ENCODE measurements at regions not wholly inside any gene's neighbourhood (a gene's known extent, or its start where the extent isn't known, plus 50 kb on each side); places are given as distances from the start of the nearest gene placed in this dataset.

DNA sequence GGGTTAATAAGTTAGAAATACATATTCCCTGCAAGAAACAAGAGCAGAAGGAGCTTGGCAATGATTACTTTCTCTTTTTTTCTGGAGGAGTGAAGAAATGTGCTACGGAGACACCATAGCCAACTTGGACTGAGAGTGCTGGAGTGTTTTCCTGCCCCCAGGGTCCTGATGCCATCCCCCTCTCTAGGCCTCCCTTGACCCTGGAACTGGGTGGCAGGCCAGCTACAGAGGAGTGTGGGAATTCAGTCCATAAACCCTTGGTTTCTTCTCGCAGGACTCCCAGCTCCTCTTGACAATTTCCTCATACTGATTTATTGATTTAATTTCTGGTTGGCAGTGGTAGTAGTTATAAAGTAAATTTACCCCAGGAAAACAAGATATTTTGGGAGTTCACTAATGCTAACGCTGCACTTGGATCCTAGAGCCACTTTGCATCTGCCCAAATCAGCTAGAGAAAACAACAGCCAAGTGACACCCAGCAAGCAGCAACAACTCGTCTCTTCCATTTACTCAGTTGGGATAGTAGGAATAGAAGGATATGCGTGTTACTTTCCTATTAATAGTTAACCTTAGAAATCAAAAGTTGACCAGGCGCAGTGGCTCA is 76.4 kb upstream of the CELF2 start:
- Histone ChIP-seq H3K9me3 (replicated peaks) (no peaks in the 10 kb centered on the region), H3K4me3 (no peak overlapping the region), H3K27me3 (replicated peaks) (no peaks in the 10 kb centered on the region), H3K36me3 (no peaks in the 10 kb centered on the region), H3K4me1 (replicated peaks) (no peaks in the 10 kb centered on the region), H3K27ac (no peak overlapping the region)
- DNase-seq (ENCODE audit: low read depth in 1 of 2, low spot score in 2 of 2) = no peak

DNA sequence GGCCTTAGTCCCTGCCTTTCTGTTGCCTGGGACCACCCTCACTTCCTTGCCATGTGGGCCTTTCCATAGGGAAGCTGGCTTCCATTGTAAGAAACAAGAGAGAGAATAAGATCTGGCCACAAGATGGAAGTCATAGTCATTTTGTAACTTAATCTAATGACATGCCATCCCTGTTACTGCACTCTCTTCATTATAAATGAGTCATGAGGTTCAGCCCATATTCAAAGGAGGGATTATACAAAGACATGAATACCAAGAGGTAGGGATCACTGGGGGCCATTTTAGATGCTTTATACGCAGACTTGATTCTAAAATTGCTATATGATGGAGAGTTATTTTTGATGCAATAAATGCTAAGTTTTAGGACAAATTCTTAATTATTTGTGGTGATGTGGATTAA is 75.2 kb upstream of the CELF2 start:
- Histone ChIP-seq H3K9me3 (replicated peaks) (no peaks in the 10 kb centered on the region), H3K27ac (no peak overlapping the region), H3K4me1 (replicated peaks) (no peaks in the 10 kb centered on the region), H3K4me3 (no peak overlapping the region), H3K36me3 (no peaks in the 10 kb centered on the region), H3K27me3 (replicated peaks) (no peaks in the 10 kb centered on the region)
- no peak for DNase-seq (ENCODE audit: low read depth in 1 of 2, low spot score in 2 of 2)

DNA sequence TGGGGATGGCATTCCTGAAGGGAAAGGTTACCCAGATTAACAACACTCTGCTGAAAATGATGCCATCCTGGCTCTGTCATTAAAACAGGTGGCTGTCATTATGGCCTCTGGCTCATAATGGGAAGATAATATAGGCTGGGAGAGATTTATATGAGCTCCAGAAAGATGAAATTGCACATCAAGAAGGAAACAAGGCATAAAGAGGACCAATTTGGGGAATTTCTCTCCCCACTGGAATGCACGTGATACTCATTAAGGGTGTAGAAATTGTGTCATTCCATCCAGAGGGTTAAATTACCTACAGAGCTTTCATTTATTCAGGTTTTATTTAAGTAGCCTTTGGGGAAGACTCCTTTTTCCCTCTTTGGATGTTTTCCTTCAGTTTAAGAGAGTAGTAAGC is 71.6 kb upstream of the CELF2 start:
- Histone ChIP-seq H3K4me3 (no peak overlapping the region), H3K27ac (no peak overlapping the region), H3K27me3 (replicated peaks) (no peaks in the 10 kb centered on the region), H3K9me3 (replicated peaks) (no peaks in the 10 kb centered on the region), H3K36me3 (no peaks in the 10 kb centered on the region), H3K4me1 (replicated peaks) (no peaks in the 10 kb centered on the region)
- no peak for DNase-seq (ENCODE audit: low read depth in 1 of 2, low spot score in 2 of 2)

- H3K27me3 ChIP-seq (replicated peaks) = no peaks in the 10 kb centered on the region
- H3K4me1 ChIP-seq (replicated peaks) = no peaks in the 10 kb centered on the region
- no peak overlapping the region for H3K27ac ChIP-seq
- no peak for DNase-seq (ENCODE audit: low read depth in 1 of 2, low spot score in 2 of 2)
- no peaks in the 10 kb centered on the region for H3K36me3 ChIP-seq
- no peak overlapping the region for H3K4me3 ChIP-seq
- H3K9me3 ChIP-seq (replicated peaks) = no peaks in the 10 kb centered on the region
These were observed 70.9 kb upstream of the CELF2 start for GRCh38 chr10:10946801-10947200.

DNA sequence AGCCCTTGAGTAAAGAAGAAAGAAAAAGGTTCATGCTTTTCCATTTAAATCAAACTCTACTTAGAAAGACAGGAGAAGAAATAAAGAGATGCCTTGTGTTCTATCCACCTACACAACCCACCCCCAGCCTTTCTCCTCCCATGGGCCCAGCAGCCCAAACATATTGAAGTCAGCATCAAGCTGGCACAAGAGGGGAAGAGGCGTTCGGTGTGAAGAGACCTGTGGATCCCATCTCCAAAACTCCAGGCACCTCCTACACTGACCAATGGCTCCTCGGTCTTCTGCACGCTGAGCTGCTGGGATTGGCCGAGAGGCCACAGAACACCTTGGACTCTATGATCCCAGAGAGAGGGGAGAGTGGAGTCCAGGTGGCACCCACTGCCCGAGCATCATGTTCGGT is 66.0 kb upstream of the CELF2 start:
- DNase-seq (ENCODE audit: low read depth in 1 of 2, low spot score in 2 of 2) = no peak
- no peak overlapping the region for H3K4me3 ChIP-seq

GRCh38 chr10:10952800-10953199 is 64.9 kb upstream of the CELF2 start:
- no peak for DNase-seq (ENCODE audit: low read depth in 1 of 2, low spot score in 2 of 2)
- H3K27ac ChIP-seq = no peak overlapping the region
- H3K27me3 ChIP-seq (replicated peaks) = no peaks in the 10 kb centered on the region
- H3K36me3 ChIP-seq = no peaks in the 10 kb centered on the region
- no peak overlapping the region for H3K4me3 ChIP-seq
- no peaks in the 10 kb centered on the region for H3K9me3 ChIP-seq (replicated peaks)
- H3K4me1 ChIP-seq (replicated peaks) = no peaks in the 10 kb centered on the region

More for the DNA sequence above, 66.0 kb upstream of the CELF2 start:
- Histone ChIP-seq H3K27me3 (replicated peaks) (no peaks in the 10 kb centered on the region), H3K27ac (no peak overlapping the region), H3K9me3 (replicated peaks) (no peaks in the 10 kb centered on the region), H3K4me1 (replicated peaks) (no peaks in the 10 kb centered on the region), H3K36me3 (no peaks in the 10 kb centered on the region)

GRCh38 chr10:10956681-10957542 is 60.8 kb upstream of the CELF2 start:
- H3K4me3 ChIP-seq = no peak overlapping the region
- H3K36me3 ChIP-seq = no peaks in the 10 kb centered on the region
- H3K4me1 ChIP-seq (replicated peaks) = no peaks in the 10 kb centered on the region
- DNase-seq (ENCODE audit: low read depth in 1 of 2, low spot score in 2 of 2) = no peak
- no peaks in the 10 kb centered on the region for H3K9me3 ChIP-seq (replicated peaks)
- H3K27me3 ChIP-seq (replicated peaks) = no peaks in the 10 kb centered on the region
- no peak overlapping the region for H3K27ac ChIP-seq

- H3K4me1 ChIP-seq (replicated peaks) = no peaks in the 10 kb centered on the region
- no peaks in the 10 kb centered on the region for H3K36me3 ChIP-seq
- H3K4me3 ChIP-seq = no peak overlapping the region
- no peaks in the 10 kb centered on the region for H3K27me3 ChIP-seq (replicated peaks)
- H3K9me3 ChIP-seq (replicated peaks) = no peaks in the 10 kb centered on the region
- H3K27ac ChIP-seq = no peak overlapping the region
- no peak for DNase-seq (ENCODE audit: low read depth in 1 of 2, low spot score in 2 of 2)
These were observed 59.6 kb upstream of the CELF2 start for GRCh38 chr10:10958041-10958440.

DNA sequence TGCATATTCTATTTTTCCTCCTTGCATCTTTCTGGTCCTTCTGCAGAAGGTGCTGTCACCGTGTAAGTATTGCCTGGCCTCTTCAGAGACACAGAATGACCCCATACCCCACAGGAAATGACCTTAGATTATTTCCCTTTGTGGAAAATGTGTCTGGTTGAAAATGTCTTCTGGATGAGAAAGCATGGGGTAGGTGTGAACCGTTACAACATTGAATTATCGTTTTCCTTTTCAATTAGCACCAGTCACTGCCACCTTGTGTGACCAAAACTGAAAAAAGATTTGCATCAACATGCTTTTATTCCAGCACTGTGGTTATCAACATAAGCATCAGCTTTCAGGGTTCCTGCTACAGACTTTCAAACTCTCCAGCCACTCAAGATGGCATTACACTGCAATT is 58.0 kb upstream of the CELF2 start:
- Histone ChIP-seq H3K27ac (no peak overlapping the region), H3K27me3 (replicated peaks) (no peaks in the 10 kb centered on the region), H3K4me3 (no peak overlapping the region), H3K9me3 (replicated peaks) (no peaks in the 10 kb centered on the region), H3K4me1 (replicated peaks) (no peaks in the 10 kb centered on the region), H3K36me3 (no peaks in the 10 kb centered on the region)
- DNase-seq (ENCODE audit: low read depth in 1 of 2, low spot score in 2 of 2) = no peak

DNA sequence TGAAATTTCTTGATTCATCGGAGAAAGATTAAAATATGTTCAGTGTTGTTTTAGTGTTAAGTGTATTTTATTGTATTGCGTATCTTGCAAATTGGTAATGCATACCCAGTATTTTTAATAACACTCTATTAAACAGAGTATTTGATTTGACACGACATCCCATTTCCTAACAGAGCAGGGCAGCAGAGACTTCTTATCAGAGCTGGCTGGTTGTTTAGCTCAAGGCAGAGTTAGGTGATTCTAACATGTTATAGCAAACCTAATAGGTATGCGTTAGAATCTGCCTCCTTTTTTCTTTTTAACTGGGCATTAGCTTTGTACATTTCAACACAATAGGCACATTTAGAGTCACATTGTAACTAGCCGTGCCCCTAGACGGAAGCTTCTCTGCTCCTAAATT is 57.1 kb upstream of the CELF2 start:
- Histone ChIP-seq H3K27ac (no peak overlapping the region), H3K9me3 (replicated peaks) (no peaks in the 10 kb centered on the region), H3K27me3 (replicated peaks) (no peaks in the 10 kb centered on the region), H3K4me3 (no peak overlapping the region), H3K4me1 (replicated peaks) (no peaks in the 10 kb centered on the region), H3K36me3 (no peaks in the 10 kb centered on the region)
- DNase-seq (ENCODE audit: low read depth in 1 of 2, low spot score in 2 of 2) = no peak

DNA sequence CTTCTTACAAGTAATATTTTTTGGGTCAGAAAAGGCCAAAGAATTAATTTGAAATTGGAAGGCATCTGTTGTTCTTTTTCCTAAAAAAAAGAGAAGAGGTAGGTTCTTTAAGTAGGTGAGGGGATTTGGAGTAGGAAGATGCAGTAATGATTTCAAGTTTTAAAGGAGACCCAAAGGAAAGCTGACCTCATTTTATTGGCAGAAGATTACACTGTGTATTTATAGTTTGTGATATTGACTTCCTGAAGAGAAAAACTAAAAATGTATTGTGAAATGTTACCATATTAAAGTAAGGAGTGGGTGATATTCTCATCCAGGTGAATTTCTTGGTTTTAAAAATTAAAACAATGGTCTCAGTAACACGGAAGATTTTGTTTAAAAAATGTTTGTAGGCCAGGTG is 56.6 kb upstream of the CELF2 start:
- Histone ChIP-seq H3K27me3 (replicated peaks) (no peaks in the 10 kb centered on the region), H3K9me3 (replicated peaks) (no peaks in the 10 kb centered on the region), H3K4me1 (replicated peaks) (no peaks in the 10 kb centered on the region), H3K36me3 (no peaks in the 10 kb centered on the region), H3K27ac (no peak overlapping the region), H3K4me3 (no peak overlapping the region)
- DNase-seq (ENCODE audit: low read depth in 1 of 2, low spot score in 2 of 2) = no peak

DNA sequence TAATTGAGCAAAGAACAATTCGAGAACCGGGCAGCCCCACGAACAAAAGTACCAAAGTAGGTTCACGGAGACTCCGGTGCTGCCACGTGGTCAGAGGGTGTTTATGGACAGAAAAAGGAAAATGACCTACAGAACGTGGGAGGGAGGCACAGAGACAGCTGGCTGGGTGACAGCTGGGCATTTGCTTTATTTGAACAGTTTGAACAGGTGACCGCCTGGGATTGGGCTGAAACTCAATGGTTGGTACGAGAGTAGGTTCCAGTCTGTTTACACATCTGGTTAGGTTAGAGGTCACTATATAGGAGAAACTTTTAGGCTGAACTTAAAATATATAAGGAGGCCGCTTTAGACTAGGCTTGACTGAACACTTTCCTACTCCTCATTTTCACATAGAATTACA is 50.6 kb upstream of the CELF2 start:
- no peaks in the 10 kb centered on the region for H3K36me3 ChIP-seq
- H3K27me3 ChIP-seq (replicated peaks) = no peaks in the 10 kb centered on the region
- DNase-seq (ENCODE audit: low read depth in 1 of 2, low spot score in 2 of 2) = no peak
- H3K9me3 ChIP-seq (replicated peaks) = no peaks in the 10 kb centered on the region
- H3K4me3 ChIP-seq = no peak overlapping the region
- H3K27ac ChIP-seq = no peak overlapping the region
- H3K4me1 ChIP-seq (replicated peaks) = no peaks in the 10 kb centered on the region

DNA sequence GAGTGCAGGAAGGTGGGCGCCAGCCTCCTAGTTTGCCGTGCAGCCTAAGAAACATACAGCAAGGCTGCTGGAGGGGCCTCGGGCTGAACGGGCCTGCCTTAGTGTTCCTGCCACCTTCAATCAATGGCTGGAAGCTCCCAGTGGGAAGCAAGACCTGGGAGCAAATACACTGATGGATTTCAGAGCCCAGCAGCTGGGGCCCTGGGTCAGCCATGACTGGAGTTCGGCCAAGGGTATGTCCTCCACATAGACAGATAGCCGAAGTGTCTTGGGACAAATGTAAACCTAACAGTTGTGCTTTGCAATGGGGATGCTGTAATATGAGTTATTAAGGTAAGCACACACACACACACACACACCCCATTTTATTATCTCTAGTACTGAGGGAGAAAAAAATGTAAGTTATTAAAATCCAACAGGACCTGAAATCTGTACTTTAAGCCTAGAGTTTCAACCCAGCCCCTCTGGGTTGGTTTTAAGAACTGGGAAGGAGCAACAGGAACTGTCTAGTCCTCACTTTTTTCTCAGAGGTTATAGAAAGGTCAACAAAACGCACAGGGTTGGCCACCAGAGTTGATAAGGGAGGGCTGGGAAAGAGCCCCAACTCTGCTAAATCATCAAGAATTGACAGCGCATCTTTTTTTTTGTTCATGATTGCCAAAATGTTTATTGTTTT is 50.0 kb upstream of the CELF2 start:
- H3K27ac ChIP-seq = no peak overlapping the region
- H3K27me3 ChIP-seq (replicated peaks) = no peaks in the 10 kb centered on the region
- no peaks in the 10 kb centered on the region for H3K9me3 ChIP-seq (replicated peaks)
- no peak for DNase-seq (ENCODE audit: low read depth in 1 of 2, low spot score in 2 of 2)
- H3K4me1 ChIP-seq (replicated peaks) = no peaks in the 10 kb centered on the region
- H3K4me3 ChIP-seq = no peak overlapping the region
- no peaks in the 10 kb centered on the region for H3K36me3 ChIP-seq
